ENCODE measurements at regions not wholly inside any gene's neighbourhood (a gene's known extent, or its start where the extent isn't known, plus 50 kb on each side); places are given as distances from the start of the nearest gene placed in this dataset.

- H3K27ac ChIP-seq (ENCODE audit: low read depth, low read length), result no peak overlapping the region
- peaks cover 4 to 15% (median 12%) of the 10 kb centered on the region in 5 donors for H3K9me3 Mint-ChIP-seq
- no peaks in the 10 kb centered on the region for H3K36me3 ChIP-seq (ENCODE audit: insufficient read depth, low read length)
- H3K27me3 Mint-ChIP-seq, result peaks cover 8 to 13% of the 10 kb centered on the region in 2 donors
- H3K4me3 Mint-ChIP-seq, result no peak overlapping the region
- H3K4me3 ChIP-seq (ENCODE audit: low read length), result no peak overlapping the region
- no peaks in the 10 kb centered on the region for H3K27me3 ChIP-seq (ENCODE audit: insufficient read depth, low read length, poor library complexity, severe bottlenecking)
- no peaks in the 10 kb centered on the region for H3K4me1 Mint-ChIP-seq
- H3K9me3 ChIP-seq (ENCODE audit: low read length), result no peaks in the 10 kb centered on the region
- no peak overlapping the region for H3K27ac Mint-ChIP-seq
- DNase-seq, result no peak
- H3K36me3 Mint-ChIP-seq, result peaks cover 0 to 14% (median 0%) of the 10 kb centered on the region in 3 donors
- POLR2A ChIA-PET, result no interaction called here
- H3K4me1 ChIP-seq (ENCODE audit: insufficient read depth, low read length), result no peaks in the 10 kb centered on the region
- CTCF ChIA-PET, result no interaction called here
Observed at GRCh38 chr7:156560075-156560474, 80.5 kb upstream of the RNF32 start.

GRCh38 chr7:156559001-156559400, 81.6 kb upstream of the RNF32 start:
- Histone ChIP-seq H3K27ac (ENCODE audit: low read depth, low read length) (no peak overlapping the region), H3K36me3 (ENCODE audit: insufficient read depth, low read length) (no peaks in the 10 kb centered on the region), H3K4me1 (ENCODE audit: insufficient read depth, low read length) (no peaks in the 10 kb centered on the region), H3K27me3 (ENCODE audit: insufficient read depth, low read length, poor library complexity, severe bottlenecking) (no peaks in the 10 kb centered on the region), H3K9me3 (ENCODE audit: low read length) (no peaks in the 10 kb centered on the region), H3K4me3 (ENCODE audit: low read length) (no peak overlapping the region)
- POLR2A ChIA-PET, result no interaction called here
- no peak overlapping the region for H3K4me3 Mint-ChIP-seq
- CTCF ChIA-PET, result no interaction called here
- no peaks in the 10 kb centered on the region for H3K4me1 Mint-ChIP-seq
- DNase-seq, result no peak
- H3K27ac Mint-ChIP-seq, result no peak overlapping the region
- peaks cover 8 to 13% of the 10 kb centered on the region in 2 donors for H3K27me3 Mint-ChIP-seq
- peaks cover 0 to 6% (median 0%) of the 10 kb centered on the region in 3 donors for H3K36me3 Mint-ChIP-seq
- H3K9me3 Mint-ChIP-seq, result peaks cover 0 to 7% (median 6%) of the 10 kb centered on the region in 5 donors

- H3K27ac Mint-ChIP-seq, result no peak overlapping the region
Observed at GRCh38 chr7:156558198-156558597, 82.4 kb upstream of the RNF32 start.

GRCh38 chr7:156556083-156556482, 84.5 kb upstream of the RNF32 start:
- Histone ChIP-seq H3K9me3 (ENCODE audit: low read length) (no peaks in the 10 kb centered on the region), H3K27ac (ENCODE audit: low read depth, low read length) (no peak overlapping the region), H3K4me3 (ENCODE audit: low read length) (no peak overlapping the region), H3K36me3 (ENCODE audit: insufficient read depth, low read length) (no peaks in the 10 kb centered on the region), H3K27me3 (ENCODE audit: insufficient read depth, low read length, poor library complexity, severe bottlenecking) (no peaks in the 10 kb centered on the region), H3K4me1 (ENCODE audit: insufficient read depth, low read length) (no peaks in the 10 kb centered on the region)
- no peak overlapping the region for H3K27ac Mint-ChIP-seq
- peaks cover 0 to 8% of the 10 kb centered on the region in 2 donors for H3K27me3 Mint-ChIP-seq
- ChIA-PET POLR2A (no interaction called here), CTCF (no interaction called here)
- no peaks in the 10 kb centered on the region for H3K9me3 Mint-ChIP-seq
- H3K4me3 Mint-ChIP-seq, result no peak overlapping the region
- no peaks in the 10 kb centered on the region for H3K36me3 Mint-ChIP-seq
- DNase-seq, result no peak
- H3K4me1 Mint-ChIP-seq, result no peaks in the 10 kb centered on the region

More at GRCh38 chr7:156558198-156558597, 82.4 kb upstream of the RNF32 start:
- Histone ChIP-seq H3K9me3 (ENCODE audit: low read length) (no peaks in the 10 kb centered on the region), H3K27me3 (ENCODE audit: insufficient read depth, low read length, poor library complexity, severe bottlenecking) (no peaks in the 10 kb centered on the region), H3K4me1 (ENCODE audit: insufficient read depth, low read length) (no peaks in the 10 kb centered on the region), H3K36me3 (ENCODE audit: insufficient read depth, low read length) (no peaks in the 10 kb centered on the region), H3K4me3 (ENCODE audit: low read length) (no peak overlapping the region), H3K27ac (ENCODE audit: low read depth, low read length) (no peak overlapping the region)
- Mint-ChIP-seq H3K4me3 (no peak overlapping the region), H3K9me3 (peaks cover 0 to 4% (median 0%) of the 10 kb centered on the region in 5 donors), H3K27me3 (peaks cover 8 to 13% of the 10 kb centered on the region in 2 donors), H3K36me3 (peaks cover 0 to 5% (median 0%) of the 10 kb centered on the region in 3 donors), H3K4me1 (no peaks in the 10 kb centered on the region)
- ChIA-PET POLR2A (no interaction called here), CTCF (no interaction called here)
- no peak for DNase-seq

- no peaks in the 10 kb centered on the region for H3K4me1 ChIP-seq (ENCODE audit: insufficient read depth, low read length)
- ChIA-PET POLR2A (no interaction called here), CTCF (no interaction called here)
- H3K9me3 ChIP-seq (ENCODE audit: low read length), result no peaks in the 10 kb centered on the region
- no peak overlapping the region for H3K4me3 ChIP-seq (ENCODE audit: low read length)
- Mint-ChIP-seq H3K4me3 (no peak overlapping the region), H3K4me1 (no peaks in the 10 kb centered on the region), H3K9me3 (peaks cover 0 to 3% (median 0%) of the 10 kb centered on the region in 5 donors), H3K27ac (no peak overlapping the region), H3K36me3 (peaks cover 0 to 1% (median 0%) of the 10 kb centered on the region in 3 donors), H3K27me3 (peaks cover 0 to 8% of the 10 kb centered on the region in 2 donors)
- no peaks in the 10 kb centered on the region for H3K36me3 ChIP-seq (ENCODE audit: insufficient read depth, low read length)
- H3K27me3 ChIP-seq (ENCODE audit: insufficient read depth, low read length, poor library complexity, severe bottlenecking), result no peaks in the 10 kb centered on the region
- no peak for DNase-seq
- no peak overlapping the region for H3K27ac ChIP-seq (ENCODE audit: low read depth, low read length)
Observed at GRCh38 chr7:156554488-156554887, 86.1 kb upstream of the RNF32 start.

GRCh38 chr7:156549636-156550035, 90.9 kb upstream of the RNF32 start:
- Histone ChIP-seq H3K27me3 (ENCODE audit: insufficient read depth, low read length, poor library complexity, severe bottlenecking) (no peaks in the 10 kb centered on the region), H3K4me1 (ENCODE audit: insufficient read depth, low read length) (no peaks in the 10 kb centered on the region), H3K27ac (ENCODE audit: low read depth, low read length) (no peak overlapping the region), H3K4me3 (ENCODE audit: low read length) (no peak overlapping the region), H3K9me3 (ENCODE audit: low read length) (no peaks in the 10 kb centered on the region), H3K36me3 (ENCODE audit: insufficient read depth, low read length) (no peaks in the 10 kb centered on the region)
- H3K27ac Mint-ChIP-seq, result no peak overlapping the region
- H3K27me3 Mint-ChIP-seq, result peaks cover 3 to 22% of the 10 kb centered on the region in 2 donors
- POLR2A ChIA-PET, result no interaction called here
- H3K4me1 Mint-ChIP-seq, result no peaks in the 10 kb centered on the region
- CTCF ChIA-PET, result no interaction called here
- H3K36me3 Mint-ChIP-seq, result peaks cover 0 to 4% (median 2%) of the 10 kb centered on the region in 3 donors
- no peak for DNase-seq
- no peak overlapping the region for H3K4me3 Mint-ChIP-seq
- peaks cover 0 to 15% (median 9%) of the 10 kb centered on the region in 5 donors for H3K9me3 Mint-ChIP-seq

- no peaks in the 10 kb centered on the region for H3K9me3 ChIP-seq (ENCODE audit: low read length)
- Mint-ChIP-seq H3K4me1 (no peaks in the 10 kb centered on the region), H3K9me3 (peaks cover 0 to 15% (median 9%) of the 10 kb centered on the region in 5 donors), H3K36me3 (peaks cover 0 to 4% (median 2%) of the 10 kb centered on the region in 3 donors), H3K27me3 (peaks cover 3 to 22% of the 10 kb centered on the region in 2 donors), H3K27ac (no peak overlapping the region), H3K4me3 (no peak overlapping the region)
- no peaks in the 10 kb centered on the region for H3K4me1 ChIP-seq (ENCODE audit: insufficient read depth, low read length)
- ChIA-PET CTCF (no interaction called here), POLR2A (no interaction called here)
- H3K36me3 ChIP-seq (ENCODE audit: insufficient read depth, low read length), result no peaks in the 10 kb centered on the region
- H3K27me3 ChIP-seq (ENCODE audit: insufficient read depth, low read length, poor library complexity, severe bottlenecking), result no peaks in the 10 kb centered on the region
- H3K4me3 ChIP-seq (ENCODE audit: low read length), result no peak overlapping the region
- H3K27ac ChIP-seq (ENCODE audit: low read depth, low read length), result no peak overlapping the region
- no peak for DNase-seq
Observed at GRCh38 chr7:156547884-156548561, 92.6 kb upstream of the RNF32 start.

- H3K9me3 Mint-ChIP-seq, result peaks cover 0 to 15% (median 9%) of the 10 kb centered on the region in 5 donors
- Histone ChIP-seq H3K27me3 (ENCODE audit: insufficient read depth, low read length, poor library complexity, severe bottlenecking) (no peaks in the 10 kb centered on the region), H3K4me1 (ENCODE audit: insufficient read depth, low read length) (no peaks in the 10 kb centered on the region), H3K4me3 (ENCODE audit: low read length) (no peak overlapping the region), H3K9me3 (ENCODE audit: low read length) (no peaks in the 10 kb centered on the region), H3K27ac (ENCODE audit: low read depth, low read length) (no peak overlapping the region), H3K36me3 (ENCODE audit: insufficient read depth, low read length) (no peaks in the 10 kb centered on the region)
- CTCF ChIA-PET, result no interaction called here
- no peak overlapping the region for H3K4me3 Mint-ChIP-seq
- DNase-seq, result no peak
- H3K36me3 Mint-ChIP-seq, result peaks cover 0 to 4% (median 2%) of the 10 kb centered on the region in 3 donors
- no peak overlapping the region for H3K27ac Mint-ChIP-seq
- POLR2A ChIA-PET, result no interaction called here
- H3K27me3 Mint-ChIP-seq, result peaks cover 4 to 25% of the 10 kb centered on the region in 2 donors
- H3K4me1 Mint-ChIP-seq, result no peaks in the 10 kb centered on the region
Observed at GRCh38 chr7:156545979-156546378, 94.6 kb upstream of the RNF32 start.

Measured in CD8-positive, alpha-beta memory T cell (primary cell).